AG10803 (cell line): ENCODE measurements at regions not wholly inside any gene's neighbourhood (a gene's known extent, or its start where the extent isn't known, plus 50 kb on each side); places are given as distances from the start of the nearest gene placed in this dataset.
"Not testable (repeated sequence)": the region's sequence is repeated elsewhere in the genome, so short reads cannot be mapped to it uniquely, and the experiment has no call there.

Experiments
- DNase-seq: peaks from one replicate; pipeline ENCODE4 v3.0.0; 2010; ENCODE audit warnings: low read depth
- H3K4me3 ChIP-seq: 2 replicates; pipeline ENCODE4 v1.5.1; 2011; ENCODE audit warnings: mild to moderate bottlenecking, low read length, control low read depth
- CTCF ChIP-seq: conservative IDR thresholded peaks from 2 replicates; pipeline ENCODE4 v1.5.1; 2011; ENCODE audit warnings: mild to moderate bottlenecking, low read length, control low read depth, inconsistent platforms

GRCh38 chr16:72644911-72645310 is 403.0 kb downstream of the ZFHX3 start:
- no peak for DNase-seq
- TF ChIP-seq CTCF: no peak
- H3K4me3 ChIP-seq: no peak overlapping the region

- DNase-seq: no peak
- H3K4me3 ChIP-seq: no peak overlapping the region
- no peak for TF ChIP-seq CTCF
Observed at GRCh38 chr16:72639494-72639893, 408.4 kb downstream of the ZFHX3 start.

- H3K4me3 ChIP-seq: no peak overlapping the region
- no peak for TF ChIP-seq CTCF
- DNase-seq: peak; percentile 79
Observed at GRCh38 chr16:72637306-72637705, 410.6 kb downstream of the ZFHX3 start.

GRCh38 chr16:72635694-72636093 is 412.2 kb downstream of the ZFHX3 start:
- no peak for TF ChIP-seq CTCF
- DNase-seq: no peak
- no peak overlapping the region for H3K4me3 ChIP-seq

GRCh38 chr16:72635104-72635503 is 412.8 kb downstream of the ZFHX3 start:
- DNase-seq: no peak

GRCh38 chr16:72627182-72627896 is 420.6 kb downstream of the ZFHX3 start:
- DNase-seq, H3K4me3 ChIP-seq: not testable (repeated sequence)

More at GRCh38 chr16:72635104-72635503, 412.8 kb downstream of the ZFHX3 start:
- H3K4me3 ChIP-seq: no peak overlapping the region
- TF ChIP-seq CTCF: no peak

GRCh38 chr16:72626623-72627022 is 421.3 kb downstream of the ZFHX3 start:
- H3K4me3 ChIP-seq: no peak overlapping the region
- no peak for TF ChIP-seq CTCF
- no peak for DNase-seq
